Common myeloid progenitor, CD34-positive (primary cell): ENCODE measurements at regions not wholly inside any gene's neighbourhood (a gene's known extent, or its start where the extent isn't known, plus 50 kb on each side); places are given as distances from the start of the nearest gene placed in this dataset.

Experiments used
- CTCF ChIA-PET: fragments of 350-600 bp; sonication (Branson Sonifier 250); formaldehyde crosslinking; loops from one replicate; lab custom pipeline; 2021; ENCODE audit warnings: antibody characterized with exemption; lab: Charles Lee
- POLR2A ChIA-PET: fragments of 350-600 bp; sonication (Branson Sonifier 250); formaldehyde crosslinking; loops from one replicate; lab custom pipeline; 2021; ENCODE audit warnings: antibody characterized with exemption; lab: Charles Lee
- DNase-seq, 3 donors: peaks; one replicate each; pipeline versions ENCODE4 v3.0.0 to v3.0.0-alpha.2; 2013
- H3K27ac ChIP-seq, 2 experiments: 1 replicate in 1 of 2; 2 replicates in 1 of 2; pipeline ENCODE4 v1.7.0; 2013; ENCODE audit warnings: inconsistent platforms in 2 of 2, low read length in 2 of 2, mild to moderate bottlenecking in 2 of 2, low read depth in 1 of 2, moderate library complexity in 1 of 2; ENCODE audit not compliant: severe bottlenecking in 2 of 2, insufficient read depth in 1 of 2, poor library complexity in 1 of 2
- H3K27me3 ChIP-seq, 5 experiments: replicated peaks in 2 of 5; 1 replicate in 3 of 5; 2 replicates in 2 of 5; pipeline versions ENCODE4 v1.6.1 to v1.7.0; 2013; ENCODE audit warnings: low read length in 4 of 5, mild to moderate bottlenecking in 2 of 5, moderate library complexity in 2 of 5, inconsistent platforms in 1 of 5; ENCODE audit not compliant: insufficient read depth in 5 of 5, control insufficient read depth in 4 of 5
- H3K36me3 ChIP-seq, 4 experiments: 1 replicate in 2 of 4; 2 replicates in 2 of 4; pipeline versions ENCODE4 v1.6.1 to v1.7.0; 2013; ENCODE audit warnings: low read length in 3 of 4, control low read depth in 1 of 4, mild to moderate bottlenecking in 1 of 4; ENCODE audit not compliant: control insufficient read depth in 4 of 4, insufficient read depth in 4 of 4
- H3K4me1 ChIP-seq, 4 experiments: 1 replicate in 3 of 4; 2 replicates in 1 of 4; pipeline versions ENCODE4 v1.6.1 to v1.7.1; 2013; ENCODE audit warnings: low read length in 3 of 4, mild to moderate bottlenecking in 3 of 4, control low read depth in 1 of 4, inconsistent platforms in 1 of 4, moderate library complexity in 1 of 4; ENCODE audit not compliant: control insufficient read depth in 4 of 4, insufficient read depth in 4 of 4; ENCODE audit errors: control extremely low read depth in 1 of 4
- H3K4me3 ChIP-seq, 7 experiments: 1 replicate in 4 of 7; 2 replicates in 3 of 7; pipeline versions ENCODE4 v1.5.1 to v1.7.0; 2013; ENCODE audit warnings: mild to moderate bottlenecking in 7 of 7, low read length in 6 of 7, moderate library complexity in 6 of 7, inconsistent platforms in 2 of 7, low read depth in 2 of 7, control low read depth in 1 of 7; ENCODE audit not compliant: insufficient read depth in 4 of 7, control insufficient read depth in 1 of 7; ENCODE audit errors: extremely low read depth in 1 of 7
- H3K9me3 ChIP-seq, 5 experiments: 1 replicate in 4 of 5; 2 replicates in 1 of 5; pipeline versions ENCODE4 v1.6.1 to v1.7.1; 2013; ENCODE audit warnings: low read length in 4 of 5, mild to moderate bottlenecking in 2 of 5, inconsistent platforms in 1 of 5, low read depth in 1 of 5, moderate library complexity in 1 of 5; ENCODE audit not compliant: control insufficient read depth in 4 of 5, insufficient read depth in 2 of 5; ENCODE audit errors: control extremely low read depth in 1 of 5
- WGBS: methylation state at CpG from one replicate; pipeline ENCODE4 v1.1.5; 2013; ENCODE audit not compliant: insufficient coverage; 5-methylcytosine and 5-hydroxymethylcytosine counted together

DNA sequence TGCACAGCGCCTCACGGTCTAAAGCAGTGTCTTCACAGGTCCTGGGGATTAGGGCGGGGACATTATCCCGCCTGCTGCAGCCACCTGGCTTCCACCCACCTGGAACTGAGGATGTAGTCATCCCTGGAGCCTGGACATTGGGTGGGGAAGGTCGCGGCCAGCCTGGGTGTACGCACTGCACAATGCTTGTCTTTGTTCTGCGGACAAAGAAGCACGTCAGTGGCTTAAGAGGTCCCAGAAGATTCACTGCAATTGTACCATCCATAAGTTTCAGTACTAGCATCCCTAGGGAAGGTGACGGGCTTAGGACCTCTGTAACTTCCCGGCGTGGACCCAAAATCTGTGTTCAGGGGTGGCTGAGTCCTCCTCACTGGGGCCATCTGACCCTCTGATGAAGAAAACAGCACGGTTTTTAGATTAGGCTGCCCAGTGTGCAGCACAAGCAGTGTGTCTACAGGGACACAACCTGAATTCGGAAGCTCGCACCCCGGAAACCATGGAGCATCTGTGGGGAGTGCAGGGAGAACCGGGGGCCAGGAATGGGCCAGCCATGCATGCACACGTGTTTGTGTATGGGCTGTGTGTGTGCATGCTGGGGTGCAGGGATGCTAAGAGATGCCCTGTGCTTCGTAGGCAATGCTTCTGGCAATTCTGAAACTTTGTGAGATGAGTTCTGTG is 342.6 kb upstream of the B3GAT1 start:
- Histone ChIP-seq H3K27ac (no peak overlapping the region), H3K4me3 (no peak overlapping the region), H3K9me3 (no peaks in the 10 kb centered on the region), H3K4me1 (no peaks in the 10 kb centered on the region), H3K36me3 (no peaks in the 10 kb centered on the region), H3K27me3 (peaks cover 0 to 6% (median 0%) of the 10 kb centered on the region in 5 experiments)
- no peak for DNase-seq
- 84% methylated on average over 18 of the region's 19 CpGs for WGBS
- ChIA-PET POLR2A (no interaction called here), CTCF (no interaction called here)

DNA sequence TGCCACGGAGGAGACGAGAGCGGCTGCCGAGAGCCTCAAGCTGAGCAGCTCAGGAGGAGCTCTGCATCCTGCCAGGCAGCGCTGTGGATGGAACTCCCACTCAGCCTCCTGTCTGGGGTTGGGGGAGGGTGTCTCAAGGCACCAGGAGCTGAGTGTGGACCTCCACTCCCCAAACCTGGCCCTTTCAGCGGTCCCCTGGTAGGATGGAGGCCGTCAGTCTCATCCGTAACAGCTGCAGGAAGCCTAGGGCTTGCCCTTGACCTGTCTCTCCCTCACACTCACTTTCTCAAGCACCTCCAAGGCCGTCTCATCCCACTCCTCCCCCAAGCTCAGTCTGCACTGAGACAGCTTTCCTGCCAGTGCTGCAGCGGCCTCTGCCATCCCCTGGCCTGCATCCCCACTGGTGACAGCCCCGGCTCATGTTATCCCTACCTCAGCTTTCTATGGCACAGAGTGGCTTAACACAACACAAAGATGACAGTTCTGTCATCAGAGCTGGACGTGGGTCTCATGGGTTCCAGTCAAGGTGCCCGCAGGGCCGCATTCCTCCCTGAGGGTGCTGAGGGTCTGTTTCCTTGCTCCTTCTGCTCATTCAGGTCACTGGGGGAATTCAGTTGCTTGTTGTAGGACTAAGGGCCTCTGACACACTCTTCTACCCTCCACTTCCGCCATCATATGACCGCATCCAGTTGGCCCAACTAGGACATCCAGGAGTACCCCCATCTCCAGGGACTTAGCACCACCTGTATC is 341.9 kb upstream of the B3GAT1 start:
- no peaks in the 10 kb centered on the region for H3K36me3 ChIP-seq
- H3K27ac ChIP-seq, result no peak overlapping the region
- H3K4me3 ChIP-seq, result no peak overlapping the region
- no peaks in the 10 kb centered on the region for H3K4me1 ChIP-seq
- CTCF ChIA-PET, result no interaction called here
- 93% methylated on average over 9 of the region's 16 CpGs for WGBS
- no peak for DNase-seq
- peaks cover 0 to 3% (median 0%) of the 10 kb centered on the region in 5 experiments for H3K9me3 ChIP-seq
- peaks cover 0 to 6% (median 0%) of the 10 kb centered on the region in 5 experiments for H3K27me3 ChIP-seq
- POLR2A ChIA-PET, result no interaction called here

DNA sequence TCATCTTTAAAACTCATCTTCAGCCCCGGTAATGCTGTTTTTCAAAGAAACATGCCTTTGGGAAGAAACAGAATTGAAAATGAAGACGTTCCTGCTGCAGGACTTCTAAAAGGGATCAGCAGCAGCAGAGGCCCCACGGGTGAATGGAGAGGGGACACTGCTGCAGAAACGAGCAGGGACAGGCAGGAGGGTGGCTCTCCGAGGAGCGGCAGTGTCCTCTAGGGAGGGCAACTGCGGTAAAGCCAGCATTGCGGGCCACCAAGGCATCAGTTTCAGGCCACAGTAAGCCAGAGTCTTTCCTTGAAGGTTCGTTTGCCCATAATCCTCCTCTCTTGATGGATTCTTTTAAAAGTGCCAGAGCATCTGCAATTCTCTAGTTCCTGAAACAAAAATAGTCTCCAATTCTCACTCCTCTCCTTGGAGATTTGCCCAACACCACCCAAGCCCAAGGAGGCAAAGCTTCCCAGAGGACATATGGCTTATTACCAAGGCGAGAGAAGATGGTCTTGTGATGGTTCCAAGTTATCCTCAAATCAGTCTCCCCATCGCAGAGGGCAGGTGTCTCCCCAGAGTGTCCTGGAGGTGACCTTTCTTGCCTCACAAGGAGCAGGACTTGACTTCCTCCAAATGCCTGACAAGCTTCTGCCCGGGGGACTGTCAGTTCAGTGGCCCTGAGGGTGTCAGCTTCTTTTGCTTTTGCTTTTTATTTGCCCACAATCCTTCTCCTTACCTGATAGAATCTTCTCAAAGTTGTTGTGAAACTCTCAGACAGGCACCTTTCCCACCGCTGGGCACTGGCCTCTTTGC is 341.1 kb upstream of the B3GAT1 start:
- Histone ChIP-seq H3K36me3 (no peaks in the 10 kb centered on the region), H3K4me1 (no peaks in the 10 kb centered on the region), H3K9me3 (peaks cover 0 to 10% (median 2%) of the 10 kb centered on the region in 5 experiments), H3K27ac (no peak overlapping the region), H3K27me3 (peaks cover 0 to 6% (median 0%) of the 10 kb centered on the region in 5 experiments), H3K4me3 (no peak overlapping the region)
- ChIA-PET CTCF (no interaction called here), POLR2A (no interaction called here)
- DNase-seq, result no peak
- 91% methylated on average over 10 of the region's 13 CpGs for WGBS

DNA sequence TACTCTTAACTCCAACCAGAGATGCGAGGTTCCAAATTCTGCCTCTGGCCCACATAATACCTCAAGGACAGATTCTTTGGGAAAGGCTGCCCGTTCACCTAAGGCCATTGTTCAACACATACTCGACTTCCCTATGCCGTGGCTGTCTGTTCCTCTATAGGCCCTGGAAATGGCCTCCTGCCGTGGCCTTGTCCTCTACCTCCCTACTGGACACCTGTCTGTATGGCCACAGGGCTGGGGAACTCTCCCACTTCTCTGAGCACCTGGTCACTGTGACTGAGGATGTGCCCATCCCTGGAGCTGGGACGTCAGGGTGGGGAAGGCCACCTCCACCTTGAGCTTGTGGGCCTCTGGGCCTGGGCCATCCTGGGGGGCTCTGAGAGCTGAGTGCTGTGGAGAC is 340.5 kb upstream of the B3GAT1 start:
- POLR2A ChIA-PET, result no interaction called here
- Histone ChIP-seq H3K4me1 (no peaks in the 10 kb centered on the region), H3K4me3 (no peak overlapping the region), H3K27ac (no peak overlapping the region), H3K27me3 (peaks cover 0 to 6% (median 0%) of the 10 kb centered on the region in 5 experiments), H3K36me3 (no peaks in the 10 kb centered on the region), H3K9me3 (peaks cover 0 to 14% (median 3%) of the 10 kb centered on the region in 5 experiments)
- 96% methylated on average over 6 of the region's 6 CpGs for WGBS
- CTCF ChIA-PET, result no interaction called here
- DNase-seq, result no peak

DNA sequence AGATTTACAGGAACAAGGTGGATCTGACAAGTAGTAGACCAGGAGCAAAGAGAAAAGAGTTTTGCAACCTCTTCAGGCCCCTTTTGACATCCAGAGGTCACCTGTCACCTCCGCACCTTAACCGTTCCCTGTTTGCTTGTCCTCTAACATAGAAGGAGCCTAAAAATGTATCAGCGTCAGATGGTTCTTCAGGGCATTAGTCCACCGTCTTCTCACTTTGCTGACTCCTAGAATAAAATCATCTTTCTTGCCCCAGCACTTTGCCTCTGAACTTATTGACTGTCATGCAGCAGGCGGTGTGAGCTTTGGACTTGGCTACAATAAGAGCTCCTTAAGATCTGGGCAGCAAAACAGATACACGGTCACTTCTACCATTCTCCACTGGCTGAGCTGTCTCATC is 339.7 kb upstream of the B3GAT1 start:
- ChIA-PET POLR2A (no interaction called here), CTCF (no interaction called here)

DNA sequence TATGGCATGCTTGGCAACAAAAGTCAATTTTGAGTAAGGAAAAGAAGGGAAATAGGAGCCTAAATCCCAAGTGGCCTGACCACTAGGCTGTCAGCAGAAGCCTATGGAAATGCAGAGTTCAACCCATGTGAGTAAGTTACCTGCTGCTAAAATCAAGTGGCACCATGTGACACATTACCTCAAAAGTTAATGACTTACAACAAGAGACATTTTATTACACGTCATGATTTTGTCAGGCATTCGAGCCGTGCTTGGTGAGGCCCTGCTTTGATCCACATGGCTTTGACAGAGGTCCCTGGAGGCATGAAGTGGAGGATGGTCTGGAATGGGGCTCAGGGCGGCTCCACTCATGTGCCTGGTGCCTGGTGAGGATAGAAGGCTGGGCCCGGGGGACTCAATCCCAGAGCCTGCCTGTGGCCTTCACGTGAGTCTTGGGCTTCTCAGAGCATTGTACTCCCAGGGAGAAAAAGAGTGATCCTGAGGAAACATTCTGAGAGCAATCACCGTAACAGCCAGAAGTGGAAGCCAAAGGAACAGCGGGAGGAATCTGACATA is 339.1 kb upstream of the B3GAT1 start:
- Histone ChIP-seq H3K36me3 (no peaks in the 10 kb centered on the region), H3K27me3 (peaks cover 0 to 2% (median 0%) of the 10 kb centered on the region in 5 experiments), H3K27ac (no peak overlapping the region), H3K4me1 (no peaks in the 10 kb centered on the region), H3K4me3 (no peak overlapping the region), H3K9me3 (peaks cover 0 to 21% (median 3%) of the 10 kb centered on the region in 5 experiments)
- ChIA-PET POLR2A (no interaction called here), CTCF (no interaction called here)
- 88% methylated on average over 8 of the region's 8 CpGs for WGBS
- DNase-seq, result no peak

More for the DNA sequence above, 339.7 kb upstream of the B3GAT1 start:
- H3K36me3 ChIP-seq, result no peaks in the 10 kb centered on the region
- H3K4me3 ChIP-seq, result no peak overlapping the region
- H3K4me1 ChIP-seq, result no peaks in the 10 kb centered on the region
- no peak for DNase-seq
- peaks cover 0 to 2% (median 0%) of the 10 kb centered on the region in 5 experiments for H3K27me3 ChIP-seq
- peaks cover 0 to 16% (median 3%) of the 10 kb centered on the region in 5 experiments for H3K9me3 ChIP-seq
- WGBS, result 98% methylated on average over 6 of the region's 6 CpGs
- H3K27ac ChIP-seq, result no peak overlapping the region
